Right ventricle myocardium superior (tissue), 1 donor: ENCODE measurements at regions not wholly inside any gene's neighbourhood (a gene's known extent, or its start where the extent isn't known, plus 50 kb on each side); places are given as distances from the start of the nearest gene placed in this dataset.
"Not testable (repeated sequence)": the region's sequence is repeated elsewhere in the genome, so short reads cannot be mapped to it uniquely, and the experiment has no call there.

Source experiments
- ATAC-seq: fragments of 200-7000 bp; cut with Tn5 transposase; one replicate; pipeline ENCODE4 v1.9.1; 2020; ENCODE audit warnings: mild to moderate bottlenecking; ENCODE audit not compliant: poor library complexity
- DNase-seq: peaks from one replicate; pipeline ENCODE4 v3.0.0-alpha.2; 2020
- intact Hi-C: fragments of 100-400 bp; cut with DNase I; formaldehyde crosslinking; loops from one replicate; pipeline ENCODE4 v1.11.2; 2022
- donor health status: DM: no; HTN: yes; CAD: no; lungs with severe emphysema.

DNA sequence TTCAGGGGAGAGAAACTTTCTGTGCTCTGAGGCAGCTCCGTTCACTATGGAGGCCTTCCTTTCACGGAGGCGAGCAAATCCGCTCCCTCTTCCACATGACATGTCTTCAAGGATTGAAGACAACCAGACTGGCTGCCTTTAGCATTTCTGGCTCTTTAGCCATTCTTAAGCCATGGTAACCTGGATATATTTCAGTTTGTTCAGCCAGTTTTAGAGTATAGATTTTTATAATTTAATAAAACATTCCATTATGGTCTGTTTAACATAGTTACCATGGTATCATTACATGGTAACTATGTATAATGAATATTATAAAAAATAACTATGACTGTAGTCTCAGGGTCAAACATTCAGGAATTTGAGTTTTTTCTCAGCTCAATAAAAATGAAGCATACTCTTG lies 54.2 kb upstream of the NFIA start:
- DNase-seq (no peak), ATAC-seq (no peak)
- intact Hi-C loops = no loop called here

DNA sequence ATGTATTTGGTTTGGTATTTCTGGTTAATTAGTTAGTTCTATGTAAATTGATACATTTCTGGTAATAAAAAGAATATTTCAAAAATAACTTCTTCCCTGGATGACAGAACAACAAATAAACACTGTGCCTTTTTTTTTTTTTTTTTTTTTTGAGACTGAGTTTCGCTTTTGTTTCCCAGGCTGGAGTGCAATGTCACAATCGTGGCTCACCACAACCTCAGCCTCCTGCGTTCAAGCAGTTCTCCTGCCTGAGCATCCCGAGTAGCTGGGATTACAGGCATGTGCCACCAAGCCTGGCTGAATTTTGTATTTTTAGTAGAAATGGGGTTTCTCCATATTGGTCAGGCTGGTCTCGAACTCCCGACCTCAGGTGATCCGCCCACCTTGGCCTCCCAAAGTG lies 64.3 kb upstream of the NFIA start:
- intact Hi-C loops = not testable (repeated sequence)

DNA sequence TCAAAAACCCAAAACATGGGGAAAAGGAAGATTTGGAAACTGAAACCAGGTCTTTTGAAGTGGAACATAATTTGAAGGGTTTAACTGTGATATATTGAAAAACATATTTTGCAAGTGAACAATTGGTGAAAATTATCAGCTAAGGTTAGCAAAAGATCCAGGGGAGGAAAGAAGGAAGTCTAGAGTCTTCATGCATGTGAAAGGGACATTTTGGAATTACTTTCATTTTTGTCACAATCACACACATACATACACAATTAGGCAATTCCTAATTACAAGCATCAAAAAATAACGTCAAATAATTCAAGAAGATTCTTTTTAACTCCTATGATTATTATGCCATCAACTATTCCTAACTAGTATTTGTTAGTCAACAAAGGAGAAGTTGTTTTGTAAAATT lies 64.7 kb upstream of the NFIA start:
- ATAC-seq = no peak
- intact Hi-C loops = no loop called here
- no peak for DNase-seq

More for the DNA sequence above, 64.3 kb upstream of the NFIA start:
- DNase-seq, ATAC-seq: not testable (repeated sequence)

DNA sequence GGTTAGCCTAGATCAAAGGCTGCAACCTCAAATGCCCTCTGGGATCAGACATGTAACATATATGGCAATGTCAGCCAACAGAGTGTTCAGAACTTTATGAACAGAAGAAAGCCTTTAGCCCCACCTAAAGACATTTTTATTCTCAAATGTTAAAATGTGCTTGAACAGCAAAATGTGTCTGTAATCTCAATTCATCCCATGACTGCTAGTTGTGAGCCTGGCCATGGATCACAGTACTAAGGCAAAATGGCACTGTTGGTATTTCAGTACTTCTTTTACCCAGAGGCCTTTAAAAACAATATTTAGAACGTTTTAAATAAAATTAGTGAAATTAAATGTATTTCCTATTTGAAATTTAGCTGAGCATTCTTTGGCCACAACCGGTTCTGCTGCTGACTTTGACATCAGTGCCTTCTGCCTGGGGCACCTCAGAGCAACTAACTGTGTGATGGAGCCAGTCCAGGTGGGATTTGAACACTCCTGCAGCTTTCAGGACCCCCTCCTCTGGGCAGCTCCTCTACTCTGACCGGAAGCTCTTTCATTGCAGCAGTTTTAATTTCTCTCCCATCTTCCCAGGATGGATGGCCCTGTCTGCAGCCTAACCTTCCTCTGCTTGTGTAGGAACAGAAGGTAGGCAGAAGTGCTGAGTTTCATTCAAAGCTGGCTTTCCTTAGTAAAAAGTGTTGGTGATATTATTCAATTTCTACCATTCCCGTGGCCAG lies 68.3 kb upstream of the NFIA start:
- no peak for DNase-seq
- intact Hi-C loops = no loop called here
- ATAC-seq = no peak

DNA sequence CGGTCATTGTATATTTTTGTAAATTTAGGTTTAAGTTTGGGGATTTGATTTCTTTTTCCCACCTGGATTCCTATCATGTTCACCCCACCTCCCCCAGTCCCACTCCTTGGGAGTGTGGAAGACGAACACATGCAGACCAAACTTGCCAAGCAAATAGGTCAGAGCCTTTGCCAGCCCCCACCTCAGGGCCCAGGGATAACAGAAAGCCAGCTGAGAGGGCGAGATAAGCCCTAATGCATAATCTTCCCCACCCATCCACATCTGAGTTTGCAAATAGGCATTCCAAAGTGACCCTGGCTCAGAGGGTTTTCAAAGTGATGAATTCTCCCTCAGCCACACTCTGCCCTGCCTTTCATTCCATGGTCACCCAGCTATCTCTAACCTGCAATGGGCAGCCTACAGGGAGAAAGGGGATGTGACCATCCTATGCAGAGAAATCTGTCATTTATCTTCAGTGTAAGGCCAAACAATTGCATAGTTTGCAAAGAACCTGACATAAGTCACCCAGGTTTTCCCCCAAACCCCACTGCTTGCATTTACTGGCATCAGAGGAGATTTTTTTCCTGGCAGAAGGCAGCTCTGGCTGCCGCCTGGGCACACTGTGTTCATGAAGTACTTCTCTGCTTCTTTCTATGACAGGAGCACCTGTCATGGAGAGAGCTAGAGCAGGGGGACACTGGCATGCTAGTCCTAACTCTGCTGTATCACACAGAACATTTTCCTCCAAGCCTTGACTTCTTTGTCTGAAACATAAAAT lies 69.0 kb upstream of the NFIA start:
- DNase-seq (no peak), ATAC-seq (peak; percentile 89)
- intact Hi-C loops = no loop called here

DNA sequence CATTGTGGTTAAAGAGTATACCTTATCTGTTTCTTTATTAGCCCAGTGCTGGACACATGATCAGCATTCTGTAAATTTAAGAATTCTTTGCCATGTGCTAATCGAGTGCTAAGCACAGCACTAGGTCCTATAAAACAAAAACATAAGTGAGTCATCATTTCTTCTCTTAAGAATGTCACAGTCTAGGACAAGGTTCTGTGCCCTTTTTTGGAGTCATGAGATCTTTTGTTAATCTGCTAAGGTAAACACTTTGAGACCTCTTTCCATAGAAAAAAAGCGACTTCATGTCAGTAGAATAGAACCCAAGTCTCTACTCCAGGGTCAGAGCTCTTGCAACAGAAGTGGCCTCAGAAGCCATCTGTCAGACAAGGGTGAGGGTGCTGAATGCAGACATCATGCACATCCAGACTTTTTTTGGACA lies 70.0 kb upstream of the NFIA start:
- DNase-seq (no peak), ATAC-seq (no peak)
- intact Hi-C loops = no loop called here

DNA sequence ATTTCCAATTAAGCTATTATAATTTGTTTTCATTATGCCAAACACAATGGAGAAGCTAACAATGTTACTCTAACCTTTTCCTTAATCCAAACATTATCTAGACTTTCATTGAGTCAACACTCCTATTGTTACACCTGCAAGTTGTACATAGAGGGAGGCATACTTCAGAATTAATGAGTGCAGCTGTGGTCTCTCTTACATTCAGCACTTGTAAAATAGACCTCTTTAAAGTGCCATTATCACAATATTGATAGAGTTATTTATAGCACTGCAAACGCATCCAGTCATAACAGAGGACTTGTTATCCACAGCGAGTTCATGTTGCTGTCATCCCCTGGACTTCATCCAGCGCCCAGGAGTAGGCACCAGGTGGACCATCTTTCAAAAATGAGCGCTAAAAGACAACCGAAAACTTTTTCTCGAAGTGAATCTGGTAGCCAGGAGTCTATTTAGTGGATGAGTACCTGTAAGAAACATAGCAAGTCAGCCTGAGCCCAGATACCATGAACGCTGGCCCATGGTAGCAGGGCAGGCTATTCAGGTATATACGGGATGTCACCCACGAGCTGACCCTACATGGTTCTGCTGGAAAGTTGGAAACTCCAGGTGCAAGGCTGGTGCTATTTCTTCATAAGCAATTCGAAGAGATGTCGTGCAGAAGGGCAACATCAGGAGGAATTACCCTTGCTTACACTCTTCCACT lies 70.6 kb upstream of the NFIA start:
- intact Hi-C loops = no loop called here
- no peak for DNase-seq
- peak; percentile 53 for ATAC-seq

DNA sequence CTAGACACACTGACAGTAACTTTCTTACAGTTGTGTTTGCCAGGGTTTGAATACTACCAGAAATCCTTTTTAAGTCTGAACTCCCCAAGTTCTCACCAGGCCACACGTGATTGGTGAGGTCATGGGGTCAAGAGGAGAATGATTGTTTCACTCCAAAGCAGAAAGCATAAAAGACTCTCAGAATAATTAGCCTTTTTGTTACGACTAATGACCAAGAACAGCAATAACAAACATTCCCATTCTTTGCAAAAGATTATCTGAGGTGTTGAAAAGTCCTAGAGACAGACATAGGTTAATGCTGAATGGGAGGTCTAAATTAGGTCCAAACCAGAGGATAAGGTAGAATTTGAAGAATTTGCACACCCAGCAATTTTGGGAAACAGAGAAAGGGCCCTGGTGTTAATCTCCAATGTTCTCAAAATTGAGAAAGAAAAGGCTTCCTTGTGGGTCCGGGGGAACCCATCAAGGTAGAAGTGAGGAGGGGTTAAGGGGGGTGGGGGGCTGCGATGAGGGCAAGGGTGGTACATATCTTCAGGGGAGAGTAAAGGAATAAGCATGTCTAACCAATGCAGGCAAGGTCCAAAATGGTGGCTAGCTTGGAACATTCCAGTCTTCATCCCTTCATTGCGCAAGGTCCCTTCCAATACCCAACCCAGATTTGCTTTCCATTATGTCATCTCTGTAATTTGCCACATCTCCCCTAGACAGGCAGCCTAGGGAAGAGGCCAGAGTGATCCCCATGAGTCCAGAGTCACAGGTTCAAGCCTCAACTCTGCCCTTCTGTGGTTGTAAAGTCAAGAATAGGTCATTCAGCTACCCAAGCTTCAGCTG lies 74.6 kb upstream of the NFIA start:
- ATAC-seq (no peak), DNase-seq (no peak)
- intact Hi-C loops = no loop called here

DNA sequence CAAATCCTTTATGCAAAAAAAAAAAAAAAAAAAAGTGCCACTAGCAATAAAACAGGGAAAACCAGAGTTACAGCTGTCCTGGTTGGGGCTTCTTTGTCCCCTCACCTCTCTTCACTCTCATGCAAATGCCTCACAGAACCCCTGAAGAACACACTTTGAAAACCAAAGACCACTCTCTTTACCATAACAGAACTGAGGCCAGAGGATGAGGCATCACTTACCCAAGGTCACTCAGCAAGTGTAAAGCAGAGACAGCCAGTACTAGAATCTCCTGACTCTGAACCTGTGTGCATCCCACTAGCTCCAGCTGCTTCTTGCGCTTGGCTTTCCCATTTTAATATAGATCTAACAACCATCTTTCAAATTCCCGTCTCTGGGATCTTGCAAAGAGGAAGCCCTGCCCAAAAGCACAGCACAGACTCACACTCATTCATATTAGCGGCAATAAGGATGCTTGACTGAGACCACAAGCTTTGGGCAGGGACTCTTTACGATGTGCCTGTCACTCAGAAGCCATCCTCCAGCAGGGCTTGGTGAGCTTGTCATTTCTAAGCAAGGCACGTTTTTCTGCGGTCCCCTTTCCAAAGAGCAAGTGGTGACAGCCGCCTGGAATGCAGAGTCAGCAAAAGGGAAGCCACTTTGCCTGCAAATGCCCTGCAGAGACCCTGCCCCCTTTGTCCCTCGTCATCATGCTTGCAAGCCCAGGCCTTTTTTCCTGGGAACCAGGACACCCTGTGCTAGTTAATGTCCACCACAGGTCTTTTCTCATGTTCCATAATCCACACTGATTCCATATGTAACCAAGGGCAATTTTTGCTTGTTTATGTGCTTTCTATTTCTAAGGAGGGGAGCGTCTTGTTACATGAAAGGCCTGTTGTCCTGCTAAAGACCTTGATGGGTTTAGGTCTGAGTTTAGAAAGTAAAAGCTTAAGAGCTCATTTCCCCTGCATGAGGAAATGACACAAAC lies 76.5 kb upstream of the NFIA start:
- ATAC-seq (no peak), DNase-seq (no peak)
- intact Hi-C loops = no loop called here

DNA sequence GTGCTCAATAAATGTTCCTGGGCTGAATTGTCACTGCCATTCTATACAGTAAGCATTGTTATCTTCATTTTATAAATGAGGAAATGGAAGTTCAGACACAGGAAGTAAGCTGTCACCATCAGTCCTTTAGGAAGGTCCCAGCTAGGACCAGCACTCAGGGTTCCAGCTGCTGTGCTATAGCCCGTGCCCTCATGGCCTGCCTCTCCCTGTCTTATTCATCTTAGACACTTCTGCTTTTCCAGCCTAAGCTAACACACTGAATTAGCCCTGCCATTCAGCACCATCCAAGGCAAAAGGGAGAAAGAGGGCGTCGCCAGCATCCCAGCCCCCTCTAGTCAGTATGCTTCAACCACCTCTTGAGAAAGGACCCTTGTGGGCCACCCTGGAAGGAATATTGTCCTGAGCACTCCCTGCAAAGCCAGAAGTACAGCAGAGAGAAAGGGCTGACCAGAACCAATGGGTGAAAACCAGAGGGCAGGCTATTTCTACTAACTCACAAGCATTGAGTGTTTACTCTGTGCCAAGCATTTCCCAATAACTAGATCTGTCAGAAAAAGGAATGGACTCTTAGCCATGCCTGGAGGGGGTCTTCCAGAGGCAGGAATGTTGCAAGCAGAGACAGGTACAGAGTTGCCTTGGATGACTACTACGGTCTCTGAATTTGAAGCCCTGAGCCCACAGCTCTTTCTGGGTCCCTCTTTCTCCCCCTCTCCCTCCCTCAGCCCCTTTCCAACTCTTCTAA lies 77.9 kb upstream of the NFIA start:
- ATAC-seq (peak; percentile 29), DNase-seq (no peak)
- intact Hi-C loops = no loop called here

DNA sequence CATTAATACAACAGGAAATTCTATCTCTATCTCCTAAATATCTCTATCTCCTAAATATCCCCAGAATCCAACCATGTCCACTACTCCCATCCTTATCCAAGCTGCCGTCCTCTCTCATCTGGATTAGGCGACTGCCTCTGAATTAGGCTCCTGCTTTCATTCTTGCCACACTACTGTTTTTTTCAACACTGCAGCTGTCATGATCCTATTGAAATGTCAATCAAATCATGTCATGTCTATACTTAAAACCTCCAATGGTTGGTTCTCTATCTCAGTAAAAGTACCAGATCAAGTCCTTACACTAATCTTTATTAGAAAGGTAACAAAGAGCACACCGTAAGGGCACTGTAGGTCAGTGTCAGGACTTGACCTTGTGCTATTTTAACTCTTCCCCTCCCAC lies 82.0 kb upstream of the NFIA start:
- ATAC-seq = no peak
- intact Hi-C loops = no loop called here
- no peak for DNase-seq

DNA sequence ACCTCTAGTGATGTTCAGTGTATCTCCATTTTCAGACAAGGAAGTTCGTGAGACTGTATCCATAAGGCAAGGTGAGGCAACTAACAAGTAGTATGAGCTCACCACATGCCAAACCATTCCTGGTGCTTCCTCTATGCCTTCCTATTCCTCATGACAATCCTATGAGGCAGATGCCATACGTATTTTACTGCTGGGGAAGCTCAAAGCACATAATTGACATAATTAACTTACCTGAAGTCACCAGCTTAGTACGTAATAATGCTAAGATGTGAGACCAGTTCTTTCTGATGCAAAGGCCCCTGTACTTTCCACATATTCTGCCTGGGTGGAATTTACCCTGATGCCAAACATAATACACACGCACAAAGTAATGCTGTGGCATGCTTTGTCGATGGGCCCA lies 83.6 kb upstream of the NFIA start:
- ATAC-seq = no peak
- intact Hi-C loops = no loop called here
- DNase-seq = no peak

DNA sequence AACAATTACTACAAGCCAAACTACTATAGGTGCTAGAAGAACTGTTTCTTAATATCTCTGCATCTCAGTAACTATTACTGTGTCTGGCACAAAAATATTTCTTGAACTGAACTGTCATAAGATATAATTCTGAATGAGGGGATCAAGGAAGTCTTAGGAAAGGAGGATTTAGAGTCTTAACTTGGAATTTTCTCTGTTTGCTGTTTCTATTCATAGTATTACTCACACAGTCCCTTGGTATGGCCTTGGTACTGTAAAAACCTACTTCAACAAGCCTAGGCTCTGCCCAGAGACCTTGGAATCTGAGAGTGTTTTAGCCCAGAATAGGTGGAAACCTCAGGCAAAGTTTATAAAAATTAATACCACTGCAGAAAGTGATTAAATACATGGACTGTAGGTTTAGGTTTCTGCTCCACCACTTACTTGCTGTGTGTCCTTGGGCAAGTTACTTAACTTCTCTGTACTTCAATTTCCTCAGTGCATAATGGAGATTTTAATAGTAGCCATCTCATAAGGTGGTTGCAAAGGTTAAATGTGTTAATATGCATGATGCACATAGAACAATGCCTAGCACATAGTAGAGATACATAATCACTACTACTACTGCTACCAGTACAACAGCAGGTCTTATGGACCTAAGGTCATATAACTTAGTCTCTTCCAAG lies 87.4 kb upstream of the NFIA start:
- DNase-seq (no peak), ATAC-seq (no peak)
- intact Hi-C loops = no loop called here

DNA sequence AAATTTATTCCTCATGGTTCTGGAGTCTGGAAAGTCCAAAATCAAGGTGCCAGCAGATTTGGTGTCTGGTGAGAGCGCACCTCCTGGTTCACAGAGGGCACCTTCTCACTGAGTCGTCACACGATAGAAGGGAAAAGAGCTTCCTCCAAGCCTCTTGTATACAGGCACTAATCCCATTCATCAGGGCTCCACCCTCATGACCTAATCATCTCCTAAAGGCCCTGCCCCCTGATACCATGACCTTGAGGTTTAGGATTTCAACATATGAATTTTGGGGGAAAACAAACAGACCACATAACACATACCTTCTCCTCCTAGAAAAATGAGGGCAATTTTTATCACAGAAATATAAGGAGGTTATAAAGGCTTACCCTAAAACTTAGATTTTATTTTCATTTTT lies 88.0 kb upstream of the NFIA start:
- intact Hi-C loops = no loop called here
- no peak for DNase-seq
- no peak for ATAC-seq

DNA sequence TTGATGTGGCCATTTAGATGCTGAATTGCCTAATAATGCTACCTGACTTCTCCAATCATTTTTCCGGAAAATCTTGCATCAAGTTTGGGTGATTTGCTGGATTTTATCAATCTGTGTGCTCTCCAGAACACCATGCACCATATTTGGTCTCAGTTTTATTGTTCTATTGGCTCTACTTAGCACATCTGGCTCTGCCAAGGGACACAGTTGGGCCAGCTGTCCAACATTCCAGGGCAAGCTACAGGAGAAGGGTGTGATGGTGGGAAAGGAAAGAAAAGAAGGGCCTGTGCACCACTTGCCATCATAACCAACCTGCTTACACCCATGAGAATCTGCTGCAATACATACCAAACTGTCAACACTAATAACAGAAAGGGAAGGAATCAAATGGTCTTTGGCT lies 90.2 kb upstream of the NFIA start:
- ATAC-seq (peak; percentile 2), DNase-seq (no peak)
- intact Hi-C loops = no loop called here

DNA sequence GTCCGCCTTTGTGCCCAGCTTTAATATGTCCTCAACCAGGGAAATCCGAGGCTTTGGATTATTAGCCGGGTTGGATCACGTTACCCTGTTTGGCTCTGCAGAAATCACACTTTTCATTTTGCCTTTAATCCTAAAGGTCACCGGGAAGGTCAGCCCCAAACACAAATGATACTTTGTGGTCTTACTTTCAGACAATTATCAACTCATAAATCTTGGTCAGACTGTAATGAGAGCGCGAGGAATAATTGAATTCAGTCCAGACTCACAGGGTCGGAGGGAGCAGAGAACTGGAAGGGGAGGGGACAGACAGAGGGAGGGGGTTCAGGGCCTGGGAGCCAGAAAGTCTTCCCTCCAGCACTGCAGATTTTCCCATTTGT lies 91.7 kb upstream of the NFIA start:
- ATAC-seq (no peak), DNase-seq (no peak)
- intact Hi-C loops = no loop called here
